Fibroblast of skin of left quadriceps (primary cell): ENCODE measurements at regions not wholly inside any gene's neighbourhood (a gene's known extent, or its start where the extent isn't known, plus 50 kb on each side); places are given as distances from the start of the nearest gene placed in this dataset.

Experiments used
- DNase-seq, 2 experiments: peaks; one replicate each; pipeline ENCODE4 v3.0.0-alpha.2; 2013; ENCODE audit warnings: low read depth in 2 of 2

DNA sequence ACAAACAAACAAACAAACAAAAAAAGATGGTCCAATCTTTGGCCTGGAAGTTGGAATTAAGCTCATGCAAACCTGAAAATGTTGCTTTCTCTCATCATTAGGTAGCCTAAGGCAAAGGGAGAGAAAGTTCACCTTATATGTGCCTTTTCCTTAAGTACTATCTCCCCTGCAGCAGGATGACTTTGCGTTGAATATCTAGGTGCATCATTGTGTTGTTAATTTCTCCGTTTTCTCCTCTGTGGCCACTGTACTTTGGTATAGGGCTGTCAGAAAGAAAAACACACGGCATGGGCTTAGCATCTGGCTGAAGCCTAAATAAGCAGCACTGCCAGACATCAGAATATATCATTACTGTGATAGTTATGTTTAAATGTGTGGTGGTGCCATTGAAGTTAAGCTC is 345.5 kb downstream of the BCAT1 start:
- DNase-seq, result no peak

- peak; percentile 76 for DNase-seq
These were observed 347.9 kb downstream of the BCAT1 start for GRCh38 chr12:24600996-24601395.

DNA sequence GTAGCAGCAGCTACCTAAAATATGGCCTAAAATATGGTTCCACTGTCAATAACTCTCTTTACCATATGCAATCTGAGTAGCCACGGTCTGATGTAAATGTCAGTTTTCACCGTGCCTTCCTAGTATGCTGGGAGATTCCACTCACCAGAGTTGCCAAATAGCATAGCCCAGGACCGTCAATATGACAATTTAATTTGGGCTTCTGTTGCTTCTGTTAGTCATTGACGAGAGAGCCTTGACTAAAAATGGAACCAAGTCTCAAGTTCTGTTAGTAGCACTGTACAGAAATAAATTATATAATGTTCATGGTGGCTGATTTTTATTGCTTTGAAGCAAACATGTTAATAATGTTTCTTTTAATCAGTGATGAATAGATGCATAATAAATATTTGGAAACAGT is 348.4 kb downstream of the BCAT1 start:
- DNase-seq, result no peak

- DNase-seq, result no peak
These were observed 349.2 kb downstream of the BCAT1 start for GRCh38 chr12:24599736-24600135.

DNA sequence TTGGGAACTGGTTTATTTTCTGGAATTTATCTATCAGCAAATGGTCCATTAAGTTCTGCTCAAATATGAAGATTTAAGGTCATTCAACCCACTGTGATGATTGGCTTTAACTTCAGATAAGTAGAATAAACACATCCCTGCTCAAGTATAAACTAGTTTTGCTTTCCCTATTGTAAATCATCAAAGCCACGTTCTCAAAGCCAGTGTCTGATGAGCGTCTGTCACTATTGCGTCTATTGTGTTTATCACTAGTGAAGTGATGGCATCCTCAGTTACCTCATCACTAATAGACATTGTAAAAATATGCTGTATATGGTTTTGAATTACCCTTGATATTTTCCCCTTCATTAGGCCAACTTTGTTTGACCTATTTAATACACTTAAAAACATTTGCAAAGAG is 351.3 kb downstream of the BCAT1 start:
- DNase-seq, result no peak

- DNase-seq, result no peak
These were observed 352.0 kb downstream of the BCAT1 start for GRCh38 chr12:24596768-24597388.

DNA sequence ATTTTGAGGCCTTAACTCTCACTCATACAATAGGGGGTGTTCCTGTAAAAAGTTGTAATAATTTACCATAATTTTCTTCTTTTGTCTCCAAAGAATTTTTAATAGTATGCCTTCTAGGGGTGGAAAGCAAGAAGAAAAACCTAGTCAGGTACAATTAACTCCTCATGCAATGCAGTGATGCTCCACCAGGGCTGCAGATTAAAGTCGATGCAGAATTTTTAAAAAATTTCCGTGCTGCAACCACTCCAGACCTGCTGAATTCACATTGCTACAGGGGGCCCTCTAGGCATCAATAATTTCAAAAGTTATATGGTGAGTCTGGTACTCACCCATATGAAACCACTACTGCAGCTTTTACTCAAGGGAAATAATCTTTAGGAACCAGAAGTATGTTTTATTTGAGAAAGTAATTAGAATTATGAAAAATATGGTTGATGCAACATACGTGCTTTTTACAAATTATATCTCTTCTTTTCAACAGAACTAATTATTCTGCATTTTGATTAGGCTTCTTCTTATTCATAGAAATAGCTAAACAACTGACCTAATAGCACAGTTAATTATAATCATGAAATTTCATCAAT is 353.2 kb downstream of the BCAT1 start:
- DNase-seq, result no peak

DNA sequence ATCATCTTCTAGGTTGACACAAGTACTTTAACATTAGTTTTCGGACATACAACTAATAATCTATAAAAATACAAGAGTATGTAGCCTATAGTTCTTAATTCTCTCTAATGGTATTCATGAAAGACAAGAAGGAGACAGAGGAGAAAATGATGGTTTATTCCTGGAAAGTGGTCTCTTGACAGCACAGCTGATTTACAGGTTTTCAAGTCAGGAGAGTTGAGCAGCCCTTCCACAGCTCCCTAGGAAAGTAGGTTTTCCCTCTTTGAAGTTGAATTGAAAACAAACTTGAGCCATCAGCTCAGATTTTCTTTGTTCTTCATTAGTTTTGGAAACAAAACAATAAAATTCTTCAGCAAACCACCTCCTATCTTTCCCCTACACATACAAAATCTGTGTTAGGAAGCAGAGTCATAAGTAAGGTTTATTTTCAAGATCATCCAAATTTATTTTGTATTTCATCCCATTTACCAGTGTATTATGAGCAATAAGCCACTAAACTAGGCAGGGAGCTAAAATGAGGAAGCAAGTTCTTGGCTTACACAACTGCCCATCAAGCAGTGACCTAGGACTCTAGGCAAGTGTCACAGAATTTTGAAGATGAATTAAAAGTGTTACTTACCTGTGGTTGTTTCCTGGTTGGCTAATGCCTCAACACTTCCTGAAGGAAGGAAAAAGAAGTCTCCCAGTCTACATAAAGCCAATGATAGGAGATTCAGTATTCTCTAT is 357.0 kb downstream of the BCAT1 start:
- DNase-seq, result no peak

- no peak for DNase-seq
These were observed 357.7 kb downstream of the BCAT1 start for GRCh38 chr12:24591079-24591626.

DNA sequence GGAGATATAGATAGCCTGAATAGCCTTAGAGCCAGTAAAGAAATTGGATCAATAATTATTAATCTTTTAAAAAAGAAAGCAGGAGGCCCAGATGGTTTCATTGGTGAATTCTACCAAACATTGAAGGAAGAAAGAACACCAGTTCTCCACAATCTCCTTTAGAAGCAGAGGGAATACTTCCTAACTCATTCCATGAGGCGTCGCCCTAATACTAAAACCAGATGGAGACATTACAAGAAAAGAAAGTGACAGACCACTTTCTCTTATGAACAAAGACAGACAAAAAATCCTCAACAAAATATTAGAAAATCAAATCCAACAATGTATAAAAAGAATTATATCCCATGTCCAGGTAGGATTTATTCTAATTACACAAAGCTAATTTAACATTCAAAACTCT is 362.6 kb downstream of the BCAT1 start:
- no peak for DNase-seq

- DNase-seq, result no peak
These were observed 364.7 kb downstream of the BCAT1 start for GRCh38 chr12:24584032-24584675.

DNA sequence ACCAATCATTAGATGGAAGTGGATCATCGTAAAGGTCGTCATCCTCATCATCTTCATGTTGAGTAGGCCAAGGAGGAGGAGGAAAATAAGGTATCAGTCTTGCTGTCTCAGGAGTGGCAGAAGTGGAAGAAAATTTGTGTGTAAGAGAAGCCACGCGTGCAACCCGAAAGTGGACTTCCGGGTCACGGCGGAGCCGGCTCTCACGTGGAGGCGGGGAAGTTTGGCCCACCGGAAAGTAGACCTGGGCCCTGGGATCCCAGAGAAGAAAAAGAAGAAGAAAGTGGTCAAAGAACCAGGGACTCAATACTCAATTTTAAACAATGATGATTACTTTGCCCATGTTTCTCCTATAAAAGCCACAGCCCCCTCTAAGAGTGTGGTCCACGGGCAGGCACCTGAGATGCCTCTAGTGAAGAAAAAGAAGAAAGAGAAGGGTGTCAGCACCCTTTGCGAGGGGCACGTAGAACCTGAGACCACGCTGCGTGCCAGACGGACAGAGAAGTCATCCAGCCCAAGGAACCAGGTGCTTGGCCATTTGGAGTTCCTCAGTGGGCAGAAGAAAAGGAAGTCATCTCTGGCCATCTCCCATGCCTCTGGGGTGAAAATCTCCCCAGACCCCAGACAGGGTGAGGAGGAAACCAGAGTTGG is 365.8 kb downstream of the BCAT1 start:
- DNase-seq, result no peak

GRCh38 chr12:24574538-24574937 is 374.4 kb downstream of the BCAT1 start:
- no peak for DNase-seq

GRCh38 chr12:24573621-24574020 is 375.3 kb downstream of the BCAT1 start:
- no peak for DNase-seq

DNA sequence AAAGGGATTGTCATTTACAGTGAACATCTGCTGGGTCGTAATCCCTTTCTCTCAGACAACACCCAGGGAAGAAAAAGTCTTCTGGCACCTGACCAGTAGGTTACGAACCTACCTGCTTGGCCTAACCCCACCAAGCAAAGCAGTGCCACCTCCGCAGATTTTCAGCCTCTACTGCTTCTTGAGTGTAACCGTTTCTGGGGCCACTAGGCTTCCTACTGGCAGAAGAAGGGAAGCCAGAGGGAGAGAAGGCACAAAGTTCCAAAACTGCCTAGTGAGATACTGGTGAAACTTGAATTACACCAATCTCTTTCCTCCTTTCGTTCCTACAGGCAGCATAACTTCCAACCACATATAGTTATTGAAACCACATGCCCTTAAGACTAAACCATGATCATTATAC is 383.6 kb downstream of the BCAT1 start:
- DNase-seq, result no peak

GRCh38 chr12:24562771-24563431 is 386.0 kb downstream of the BCAT1 start:
- DNase-seq, result no peak

DNA sequence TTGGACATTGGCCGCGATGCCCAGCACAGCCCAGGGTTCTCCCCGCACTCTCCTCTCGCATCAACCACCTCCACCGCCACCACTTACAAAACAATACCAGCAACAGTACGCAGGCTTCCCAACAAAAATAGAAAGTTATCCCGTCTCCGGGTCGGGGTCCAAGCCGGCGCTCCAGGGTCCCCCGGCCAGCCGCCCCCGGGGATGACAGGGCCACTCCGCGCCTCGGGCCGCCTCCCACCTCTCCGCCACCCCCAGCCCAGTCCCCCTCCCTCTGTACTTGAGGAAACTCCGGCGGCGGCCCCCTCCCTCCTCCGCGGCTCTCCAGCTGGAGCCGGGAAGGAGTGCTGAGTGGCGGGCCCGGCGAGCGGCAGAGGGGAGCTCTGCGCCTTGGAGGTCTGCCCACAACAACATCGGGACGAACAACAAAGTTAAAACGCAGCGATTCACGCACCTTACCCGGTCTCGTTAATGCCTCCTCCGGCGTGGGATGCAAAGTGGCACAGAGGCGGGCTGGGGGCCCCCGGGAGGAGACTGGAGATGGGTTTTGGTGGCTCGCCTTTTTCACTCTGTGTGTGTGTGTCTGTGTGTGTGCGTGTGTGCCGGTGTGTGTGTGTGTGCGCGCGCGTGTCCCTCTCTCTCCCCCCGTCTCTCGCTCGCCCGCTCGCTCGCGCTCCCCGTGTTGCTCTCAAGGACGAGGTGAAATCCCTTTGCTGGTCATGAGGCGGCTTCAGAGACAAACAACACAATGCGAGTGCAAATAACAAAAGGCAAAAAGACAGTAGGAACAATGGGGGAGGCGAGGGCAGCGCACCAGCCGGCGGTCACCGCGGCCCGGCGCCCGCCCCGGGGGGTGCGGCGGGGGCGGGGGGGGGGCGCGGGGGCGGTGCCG is 386.8 kb downstream of the BCAT1 start:
- no peak for DNase-seq

DNA sequence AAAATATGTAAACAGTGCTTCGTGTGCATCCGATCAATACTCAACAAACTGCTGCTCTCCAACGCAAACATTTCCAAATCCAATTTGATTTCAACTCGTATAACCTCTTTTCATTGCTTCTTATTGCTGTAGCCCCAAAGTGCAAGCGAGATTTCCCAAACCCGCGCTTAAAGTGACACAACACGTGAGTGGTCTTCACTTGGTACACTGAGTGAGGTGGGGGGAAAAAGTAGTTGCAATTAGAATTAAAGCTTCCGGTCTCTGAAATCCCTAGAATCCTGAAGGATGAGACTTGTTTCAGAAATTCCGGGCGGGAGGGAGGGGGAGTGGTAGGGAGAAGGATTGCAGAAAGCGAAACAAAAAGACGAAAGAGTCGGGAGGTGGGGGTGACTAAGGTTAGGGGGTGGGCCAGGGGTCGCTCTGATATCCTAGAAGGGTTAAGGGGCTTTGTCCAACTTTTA is 387.5 kb downstream of the BCAT1 start:
- DNase-seq, result no peak

GRCh38 chr12:24560831-24561271 is 388.1 kb downstream of the BCAT1 start:
- no peak for DNase-seq

- DNase-seq, result no peak
These were observed 388.6 kb downstream of the BCAT1 start for GRCh38 chr12:24560192-24560775.
